GM12891 (cell line): ENCODE measurements at regions not wholly inside any gene's neighbourhood (a gene's known extent, or its start where the extent isn't known, plus 50 kb on each side); places are given as distances from the start of the nearest gene placed in this dataset.

Experiments used
- DNase-seq: peaks from one replicate; pipeline ENCODE4 v3.0.0; 2011; ENCODE audit warnings: low spot score; ENCODE audit not compliant: insufficient read length
- FAIRE-seq: peaks from 2 replicates; lab custom pipeline; 2011; peaks lifted over from hg19 to GRCh38; lab: Jason Lieb, UNC
- PAX5 ChIP-seq: IDR thresholded peaks from 2 replicates; pipeline ENCODE4 v1.6.1; 2011; ENCODE audit warnings: low read length, moderate library complexity, mild to moderate bottlenecking; ENCODE audit not compliant: insufficient read depth, severe bottlenecking
- POLR2A ChIP-seq: IDR thresholded peaks from 2 replicates; pipeline ENCODE4 v1.6.1; 2011; ENCODE audit warnings: low read depth, low read length, control low read depth
- POLR2AphosphoS5 ChIP-seq: IDR thresholded peaks from 2 replicates; pipeline ENCODE4 v1.6.1; 2011; ENCODE audit warnings: low read depth, low read length, control low read depth
- POU2F2 ChIP-seq: IDR thresholded peaks from 2 replicates; pipeline ENCODE4 v1.6.1; 2011; ENCODE audit warnings: low read depth, mild to moderate bottlenecking, control low read depth, low read length, moderate library complexity
- SPI1 ChIP-seq: IDR thresholded peaks from 2 replicates; pipeline ENCODE4 v1.6.1; 2011; ENCODE audit warnings: low read depth, low read length, control low read depth
- TAF1 ChIP-seq: IDR thresholded peaks from 2 replicates; pipeline ENCODE4 v1.6.1; 2011; ENCODE audit warnings: low read depth, low read length, control low read depth

DNA sequence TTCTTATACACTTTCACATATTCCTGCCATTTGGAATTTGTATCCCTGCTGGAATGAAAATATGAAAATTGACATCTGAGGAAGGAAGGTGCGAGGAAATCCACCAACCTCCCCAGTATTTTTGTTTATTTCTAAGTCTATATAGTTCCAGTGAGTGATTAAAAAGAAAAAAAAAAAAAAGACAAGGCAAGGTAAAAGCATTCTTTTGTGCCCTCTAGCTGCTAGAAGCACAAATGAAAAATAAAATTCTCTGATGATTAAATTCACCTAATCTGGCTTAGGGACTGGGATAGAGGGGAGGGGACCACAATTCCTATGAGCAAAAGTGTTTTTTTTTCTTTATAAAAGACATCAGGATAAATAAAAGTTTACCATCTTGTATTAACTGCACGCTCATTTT lies 370.9 kb downstream of the NR2F2 start:
- DNase-seq: no peak
- no peak for FAIRE-seq
- TF ChIP-seq SPI1 (no peak), PAX5 (no peak), POLR2A (no peak), POLR2AphosphoS5 (no peak), POU2F2 (no peak), TAF1 (no peak)

GRCh38 chr15:96701877-96702276 lies 371.4 kb downstream of the NR2F2 start:
- TF ChIP-seq POLR2AphosphoS5 (no peak), TAF1 (no peak), POLR2A (no peak), SPI1 (no peak), PAX5 (no peak), POU2F2 (no peak)
- DNase-seq: no peak
- no peak for FAIRE-seq

DNA sequence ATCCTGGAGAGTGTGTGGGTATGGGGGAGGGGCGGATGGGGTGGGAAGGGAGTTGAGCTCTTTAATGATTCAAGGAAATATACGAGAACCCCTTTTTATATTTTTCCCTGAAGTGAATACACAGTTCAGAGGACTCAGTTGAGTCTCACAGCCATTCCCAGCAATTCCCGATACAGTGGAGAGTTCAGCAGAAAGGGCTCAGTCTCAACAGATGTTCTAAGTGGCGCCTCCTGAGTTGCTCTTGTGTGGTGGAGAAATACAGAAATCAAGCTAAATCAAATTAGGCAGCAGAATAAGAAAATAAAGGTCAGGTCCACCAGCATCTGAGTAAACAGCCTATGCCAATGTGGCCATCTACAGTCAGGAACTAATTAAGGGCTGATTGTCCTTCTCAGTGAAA lies 372.1 kb downstream of the NR2F2 start:
- FAIRE-seq (no peak), DNase-seq (no peak)
- no peak for TF ChIP-seq TAF1
- TF ChIP-seq SPI1: no peak
- no peak for TF ChIP-seq POU2F2
- TF ChIP-seq PAX5: no peak
- no peak for TF ChIP-seq POLR2AphosphoS5
- no peak for TF ChIP-seq POLR2A

DNA sequence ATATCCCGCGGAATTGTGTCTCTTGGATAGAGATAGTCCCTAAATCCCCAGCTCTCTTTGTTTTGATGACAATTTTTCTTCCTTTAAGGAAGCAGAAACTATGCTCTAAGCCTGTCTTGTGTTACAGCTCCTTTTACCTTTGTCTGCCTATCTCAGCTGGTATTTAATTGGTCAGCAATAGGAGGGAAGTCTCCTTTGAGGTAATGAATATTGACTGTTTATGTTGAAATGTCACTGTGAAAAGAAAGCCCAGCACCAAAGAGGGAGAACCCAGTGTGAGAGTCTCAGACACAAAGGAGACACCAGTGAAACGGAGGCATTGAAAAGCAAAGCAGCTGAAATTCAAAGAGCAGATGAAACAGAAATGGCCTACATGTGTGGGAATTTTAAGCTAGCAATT lies 372.6 kb downstream of the NR2F2 start:
- FAIRE-seq (no peak), DNase-seq (no peak)
- no peak for TF ChIP-seq PAX5
- TF ChIP-seq POLR2A: no peak
- no peak for TF ChIP-seq TAF1
- TF ChIP-seq POU2F2: no peak
- no peak for TF ChIP-seq POLR2AphosphoS5
- TF ChIP-seq SPI1: no peak

DNA sequence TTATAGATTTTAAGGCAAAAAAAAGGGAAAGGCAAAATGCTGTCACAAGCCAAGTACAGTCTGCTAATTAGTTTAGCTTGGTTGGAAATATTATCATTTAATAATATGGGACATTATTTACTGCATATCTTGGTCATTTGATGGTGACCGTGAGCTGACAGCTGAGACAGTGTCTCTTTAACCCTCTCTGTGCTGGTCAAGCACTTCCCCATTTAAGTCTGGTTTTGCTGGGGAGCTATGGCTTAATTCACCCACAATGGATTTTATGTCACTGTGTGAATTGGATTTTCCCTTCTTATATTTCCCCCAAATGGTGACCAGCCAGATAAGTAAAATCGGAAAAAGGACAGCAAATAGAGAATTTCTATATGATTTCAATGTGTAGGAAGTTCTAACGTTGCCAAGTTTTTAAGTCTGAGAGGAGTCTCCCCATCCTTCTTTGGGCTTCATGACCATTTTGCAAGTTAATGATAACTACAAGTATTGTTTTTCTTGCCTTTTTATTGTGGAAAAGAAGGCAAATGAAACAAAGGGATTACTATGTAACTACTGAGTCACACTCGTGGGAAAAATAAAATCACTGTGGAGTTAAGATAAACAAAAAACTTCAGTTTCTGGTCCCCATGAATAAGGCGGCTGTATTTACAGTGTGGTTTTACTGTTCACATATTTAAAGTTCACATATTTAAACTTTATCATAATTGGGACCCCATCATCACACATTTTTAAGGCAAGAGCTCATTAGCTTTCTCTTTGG lies 373.5 kb downstream of the NR2F2 start:
- FAIRE-seq (no peak), DNase-seq (no peak)
- TF ChIP-seq POU2F2 (no peak), PAX5 (no peak), POLR2A (no peak), TAF1 (no peak), SPI1 (no peak; the same call in 1 of the 2 replicates), POLR2AphosphoS5 (no peak)

GRCh38 chr15:96716075-96716474 lies 385.6 kb downstream of the NR2F2 start:
- TF ChIP-seq POLR2AphosphoS5 (no peak), POLR2A (no peak), PAX5 (no peak), SPI1 (no peak), POU2F2 (no peak), TAF1 (no peak)
- FAIRE-seq: no peak
- no peak for DNase-seq

DNA sequence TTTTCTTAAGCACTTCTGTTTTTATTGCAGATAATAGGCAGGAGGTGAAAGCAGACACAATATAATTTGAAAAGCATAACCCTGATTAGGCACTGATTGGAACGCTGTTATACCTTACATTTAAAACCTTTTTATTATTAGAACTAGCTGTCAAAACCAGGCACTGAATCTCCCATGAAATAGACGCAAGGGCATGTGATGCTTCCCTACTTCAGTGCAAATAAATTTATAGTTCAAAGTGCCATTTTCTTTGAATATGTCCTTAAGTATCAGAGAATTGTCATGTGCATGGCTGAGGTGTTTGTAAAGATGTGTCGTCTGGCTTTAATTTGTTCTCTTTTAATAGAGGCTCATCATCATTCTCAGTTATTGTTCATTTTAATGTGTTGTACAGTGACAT lies 386.0 kb downstream of the NR2F2 start:
- FAIRE-seq (no peak), DNase-seq (no peak)
- no peak for TF ChIP-seq PAX5
- no peak for TF ChIP-seq POLR2A
- no peak for TF ChIP-seq SPI1
- no peak for TF ChIP-seq POLR2AphosphoS5

DNA sequence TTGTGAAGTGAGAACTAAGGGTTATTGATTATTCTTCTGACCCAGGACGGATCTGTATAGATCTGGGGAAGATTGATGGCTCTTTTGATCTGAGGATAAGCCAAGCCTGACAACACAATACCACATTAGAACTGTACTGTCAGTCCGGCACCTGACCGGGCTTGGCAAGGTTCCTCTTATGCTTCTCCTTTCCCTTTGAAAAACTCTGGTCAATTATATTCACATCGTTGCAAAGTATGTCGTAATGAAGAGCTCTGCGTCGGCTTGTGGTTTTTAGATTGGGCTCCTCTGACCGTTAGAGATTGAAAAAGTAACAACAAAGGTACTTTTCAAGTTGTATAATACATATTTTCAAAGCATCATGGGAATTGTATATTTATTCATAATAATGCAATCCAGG lies 389.8 kb downstream of the NR2F2 start:
- no peak for DNase-seq
- no peak for FAIRE-seq
- TF ChIP-seq TAF1: no peak
- no peak for TF ChIP-seq POLR2AphosphoS5
- no peak for TF ChIP-seq POLR2A
- no peak for TF ChIP-seq POU2F2
- no peak for TF ChIP-seq PAX5
- TF ChIP-seq SPI1: no peak

GRCh38 chr15:96720656-96721055 lies 390.2 kb downstream of the NR2F2 start:
- FAIRE-seq: no peak
- TF ChIP-seq POLR2AphosphoS5 (no peak), POLR2A (no peak), TAF1 (no peak), PAX5 (no peak), POU2F2 (no peak), SPI1 (no peak)

GRCh38 chr15:96728591-96728990 lies 398.1 kb downstream of the NR2F2 start:
- no peak for FAIRE-seq
- DNase-seq: no peak
- TF ChIP-seq TAF1 (no peak), PAX5 (no peak), SPI1 (no peak), POU2F2 (no peak), POLR2AphosphoS5 (no peak), POLR2A (no peak)

More at GRCh38 chr15:96720656-96721055, 390.2 kb downstream of the NR2F2 start:
- DNase-seq: no peak
